NCI-H69 (cell line): ENCODE measurements at regions not wholly inside any gene's neighbourhood (a gene's known extent, or its start where the extent isn't known, plus 50 kb on each side); places are given as distances from the start of the nearest gene placed in this dataset.
"Not testable (repeated sequence)": the region's sequence is repeated elsewhere in the genome, so short reads cannot be mapped to it uniquely, and the experiment has no call there.

Source experiments
- DNase-seq: peaks from one replicate; lab custom pipeline; 2025; lab: John Stamatoyannopoulos, UW

DNA sequence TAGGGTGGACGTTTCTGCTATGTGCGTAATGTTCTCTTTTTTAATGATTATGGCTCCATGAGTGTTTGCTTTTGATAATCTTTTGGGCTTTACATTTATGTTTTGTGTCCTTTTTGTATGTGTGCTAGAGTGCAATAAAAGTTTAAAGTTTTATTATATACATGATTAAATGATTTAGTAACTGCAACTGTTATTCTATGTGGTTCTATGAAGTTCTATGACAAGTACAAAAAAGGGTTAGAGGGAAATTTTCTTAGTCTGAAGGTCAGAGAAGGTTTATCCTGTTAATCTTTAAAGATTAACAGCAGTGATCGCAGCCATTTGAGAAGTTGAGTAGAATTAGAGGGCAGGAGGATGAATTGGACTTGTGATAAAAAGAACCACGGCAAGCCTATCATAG is 386.4 kb upstream of the CHRM3 start:
- no peak for DNase-seq

GRCh38 chr1:238998577-238998976 is 387.8 kb upstream of the CHRM3 start:
- no peak for DNase-seq

DNA sequence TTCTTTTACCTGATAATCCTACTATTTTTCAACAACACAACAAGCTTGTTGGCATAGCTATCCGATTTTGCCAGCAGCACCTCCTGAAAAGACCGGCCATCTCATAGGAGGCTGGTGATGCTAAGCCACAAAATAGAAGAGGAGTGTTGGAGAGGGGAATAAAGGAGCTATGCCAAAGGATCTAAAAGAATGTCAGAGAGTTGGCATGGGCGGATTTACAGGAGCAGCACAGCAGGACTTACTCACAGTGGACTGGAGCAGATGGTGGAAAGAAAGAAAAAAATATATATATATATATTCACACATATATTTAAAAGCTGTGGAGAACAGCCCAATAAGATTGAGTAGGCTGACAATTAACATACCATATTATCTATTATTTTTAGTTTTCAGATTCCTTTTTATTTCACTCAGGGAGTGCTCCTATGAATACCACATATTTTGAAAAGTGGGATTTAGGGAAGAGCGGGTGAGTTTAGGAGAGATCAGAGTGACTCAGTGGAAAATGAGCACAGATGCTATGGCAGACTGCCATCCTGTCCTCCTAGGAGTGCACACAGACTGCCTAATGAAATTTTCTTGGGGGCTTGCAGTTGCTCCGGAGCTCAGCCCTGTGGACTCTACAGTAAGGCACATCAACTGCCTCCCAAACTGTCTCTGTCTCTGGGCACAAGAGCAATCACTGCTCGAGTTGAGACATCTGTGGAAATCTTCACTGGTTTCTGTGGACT is 394.4 kb upstream of the CHRM3 start:
- no peak for DNase-seq

DNA sequence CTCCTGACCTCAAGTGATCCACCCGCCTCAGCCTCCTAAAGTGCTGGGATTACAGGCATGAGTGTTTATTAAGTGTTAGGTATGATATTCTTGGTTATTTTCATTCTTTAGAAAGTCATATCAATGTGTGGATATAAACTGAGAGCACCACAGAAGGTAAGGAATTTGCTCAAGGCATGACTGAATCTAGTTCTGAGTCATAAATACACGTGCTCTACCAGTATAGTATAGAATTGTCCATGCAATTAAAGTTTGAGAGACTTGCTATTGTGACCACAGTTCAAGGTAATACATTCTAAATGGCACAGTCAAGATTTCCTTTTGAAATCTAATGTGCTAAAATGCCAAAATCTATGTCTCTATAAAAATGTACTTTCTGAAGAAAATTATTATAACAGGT is 401.1 kb upstream of the CHRM3 start:
- DNase-seq = no peak

DNA sequence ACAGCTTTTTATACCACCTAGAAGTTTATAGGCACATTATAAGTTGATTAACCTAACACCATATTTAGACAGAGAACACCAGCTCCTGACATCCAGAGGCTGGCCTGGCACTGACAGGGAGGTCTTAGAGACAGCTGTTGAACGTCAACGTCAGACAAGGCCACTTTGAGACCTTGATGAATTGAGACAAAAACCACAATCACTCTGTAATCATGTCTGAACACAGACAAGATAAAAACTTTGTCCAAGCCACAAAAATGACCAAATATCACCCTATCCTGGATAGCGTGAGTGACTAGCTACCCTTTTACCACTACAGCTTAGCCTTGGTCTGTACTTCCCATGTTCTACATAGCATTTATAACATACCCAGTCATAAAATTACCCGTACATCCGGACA is 403.6 kb upstream of the CHRM3 start:
- no peak for DNase-seq

- DNase-seq = no peak
Observed at GRCh38 chr1:238981317-238981933, 404.9 kb upstream of the CHRM3 start.

DNA sequence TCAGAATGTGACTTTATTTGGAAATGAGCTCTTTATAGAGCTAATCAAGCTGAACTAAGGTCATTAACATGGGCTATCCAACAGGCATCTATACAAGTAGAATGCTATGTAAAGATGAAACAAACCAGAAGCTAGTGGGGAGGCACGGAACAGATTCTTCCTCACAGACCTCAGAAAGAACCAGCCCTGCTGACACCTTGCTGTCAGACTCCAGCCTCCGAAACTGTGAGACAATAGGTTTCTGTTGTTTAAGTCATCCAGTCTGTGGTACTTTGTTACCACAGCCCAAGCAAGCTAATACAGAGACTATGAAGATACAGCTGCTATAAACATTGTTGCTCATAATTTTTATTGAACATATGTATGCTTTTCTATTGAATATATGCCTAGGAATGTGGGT is 406.3 kb upstream of the CHRM3 start:
- no peak for DNase-seq

DNA sequence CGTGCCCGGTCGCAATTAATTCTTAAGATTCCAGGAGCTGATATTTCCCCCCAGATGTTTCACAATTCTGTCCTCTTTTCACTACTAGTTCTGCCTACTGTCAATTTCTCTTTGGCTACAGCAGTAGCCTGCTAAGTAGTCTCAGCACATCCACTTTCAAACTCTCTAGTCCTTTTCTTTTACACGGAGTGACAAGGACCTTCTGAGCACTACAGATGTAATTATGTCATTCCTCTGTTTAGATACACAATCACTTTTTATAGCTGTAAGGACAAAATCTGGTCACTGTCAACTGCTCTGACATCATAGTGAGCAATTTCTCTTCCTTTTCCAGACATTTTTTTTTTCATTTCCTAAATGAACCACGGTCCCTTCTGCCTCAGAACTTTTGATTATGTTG is 421.7 kb upstream of the CHRM3 start:
- DNase-seq = no peak

GRCh38 chr1:238962941-238963340 is 423.4 kb upstream of the CHRM3 start:
- no peak for DNase-seq

- DNase-seq = peak; percentile 16
Observed at GRCh38 chr1:238961790-238962189, 424.6 kb upstream of the CHRM3 start.

DNA sequence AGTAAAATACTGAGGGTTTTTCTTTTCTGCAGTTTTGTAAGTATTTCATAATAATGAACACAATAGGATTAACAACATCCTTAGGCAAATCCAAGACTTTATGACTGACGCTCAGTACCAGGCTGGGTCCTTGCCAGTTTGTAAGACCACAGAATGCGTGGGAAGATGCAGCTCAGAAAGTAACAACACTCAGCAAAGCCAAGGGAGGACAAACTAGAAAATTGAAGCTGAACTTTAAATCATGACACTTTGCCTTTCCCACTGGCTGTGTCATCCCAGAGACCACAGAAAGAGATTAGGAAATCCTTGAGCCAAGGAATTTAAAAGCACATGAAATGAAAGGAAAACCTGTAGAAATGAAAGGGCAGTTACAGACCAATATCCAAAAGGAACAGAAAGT is 426.3 kb upstream of the CHRM3 start:
- no peak for DNase-seq

DNA sequence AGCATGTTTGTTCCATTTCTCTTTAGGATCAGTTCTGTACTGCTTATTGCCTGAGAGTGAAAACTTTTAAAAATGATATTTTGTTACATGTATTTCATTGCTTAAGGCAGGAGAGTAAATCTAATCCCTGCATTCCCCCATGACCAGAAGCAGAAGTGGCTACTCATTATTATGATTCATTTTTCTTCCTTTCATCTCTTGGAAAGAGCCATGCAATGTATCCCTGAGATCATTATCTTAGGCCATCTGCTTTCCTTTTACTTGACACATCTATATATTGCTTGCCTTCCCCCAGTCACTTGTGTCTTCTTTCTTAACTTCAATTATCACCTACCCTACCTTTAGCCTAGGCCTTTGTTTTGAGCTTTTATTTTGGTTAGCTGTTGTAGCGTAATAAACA is 430.4 kb upstream of the CHRM3 start:
- no peak for DNase-seq

GRCh38 chr1:238954865-238955264 is 431.5 kb upstream of the CHRM3 start:
- DNase-seq = no peak

DNA sequence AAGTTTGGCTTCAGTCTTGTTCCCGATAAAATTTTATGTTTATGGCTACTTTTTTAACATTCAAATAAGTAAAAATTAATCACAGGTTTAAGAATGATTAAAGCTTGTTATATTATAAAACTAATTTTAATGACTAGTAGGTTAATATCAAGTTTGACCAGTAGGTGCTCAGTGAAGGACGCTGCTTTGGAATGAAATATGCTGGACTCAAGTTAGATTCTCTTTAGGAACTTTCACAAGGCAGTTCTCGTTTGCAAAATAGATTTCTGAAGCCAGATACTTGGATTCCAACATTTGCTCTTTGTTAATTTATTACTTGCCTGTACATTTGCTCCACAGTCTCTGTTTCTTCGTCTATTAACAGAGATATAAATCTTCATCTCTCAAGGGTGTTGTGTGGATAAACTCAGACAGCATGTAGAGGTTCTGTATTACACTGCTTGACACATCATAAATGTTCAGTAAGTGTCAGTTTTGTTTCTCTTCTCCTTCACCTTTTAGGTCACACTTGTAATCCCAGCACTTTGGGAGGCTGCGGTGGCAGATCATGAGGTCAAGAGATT is 432.8 kb upstream of the CHRM3 start:
- DNase-seq = no peak

DNA sequence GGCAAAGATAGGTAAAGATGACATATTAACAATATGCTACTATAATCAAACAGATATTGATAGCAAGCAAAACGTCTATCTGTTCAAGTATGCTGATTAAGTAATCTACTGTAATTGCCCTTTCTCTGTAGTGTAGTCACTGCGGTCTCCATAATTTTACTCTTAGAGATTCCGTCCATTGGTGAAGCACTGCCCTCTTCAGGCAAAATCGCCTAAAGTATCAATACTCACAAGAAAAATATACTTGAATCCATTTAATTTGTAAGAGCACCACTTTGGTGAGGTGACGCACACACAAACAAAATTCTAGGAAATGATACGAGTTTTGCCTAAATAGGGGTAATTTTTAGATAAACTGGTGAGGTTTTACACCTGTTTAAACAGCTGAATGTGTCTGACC is 434.6 kb upstream of the CHRM3 start:
- DNase-seq = peak; percentile 42

GRCh38 chr1:238950784-238951183 is 435.6 kb upstream of the CHRM3 start:
- DNase-seq = no peak

- no peak for DNase-seq
Observed at GRCh38 chr1:238950017-238950416, 436.4 kb upstream of the CHRM3 start.

GRCh38 chr1:238944028-238944427 is 442.3 kb upstream of the CHRM3 start:
- DNase-seq = no peak

GRCh38 chr1:238927899-238928298 is 458.5 kb upstream of the CHRM3 start:
- no peak for DNase-seq

GRCh38 chr1:238916828-238917227 is 469.5 kb upstream of the CHRM3 start:
- no peak for DNase-seq

GRCh38 chr1:238914346-238914745 is 472.0 kb upstream of the CHRM3 start:
- no peak for DNase-seq

DNA sequence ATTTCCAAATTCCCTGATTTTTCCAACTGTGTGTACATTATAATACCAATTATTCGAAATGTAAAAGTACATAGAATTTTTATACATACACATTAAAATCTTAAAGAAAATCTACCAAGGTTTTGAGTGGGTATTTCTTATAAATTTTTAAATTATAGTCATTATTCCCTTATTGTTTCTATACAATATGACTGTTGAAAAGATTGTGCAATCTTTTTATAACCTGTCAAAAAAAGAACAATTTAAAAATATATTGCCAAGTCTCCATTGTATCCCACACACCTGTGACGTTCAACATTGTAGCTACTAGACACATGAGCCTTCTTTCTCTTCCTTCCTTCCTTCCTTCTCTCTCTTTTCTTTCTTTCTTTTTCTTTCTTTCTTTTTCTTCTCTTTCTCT is 473.2 kb upstream of the CHRM3 start:
- DNase-seq = no peak

DNA sequence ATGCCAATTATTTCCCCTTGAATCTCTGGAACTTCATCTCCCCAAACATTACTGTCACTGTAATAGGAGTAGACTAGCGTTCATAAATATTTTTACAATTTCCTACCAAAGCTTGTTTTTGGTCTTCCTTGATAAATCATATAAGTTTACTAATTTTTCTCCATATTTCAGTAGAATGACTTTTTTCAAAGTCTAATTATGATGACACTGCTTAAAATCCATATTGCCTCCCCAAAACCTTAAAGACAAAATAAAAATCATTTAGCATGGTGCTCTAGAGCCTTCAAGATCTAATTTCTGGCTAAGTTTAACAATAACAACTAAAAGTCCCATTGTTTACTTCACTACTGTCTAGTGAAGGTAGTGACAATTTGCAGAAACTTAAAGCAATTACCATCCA is 474.2 kb upstream of the CHRM3 start:
- DNase-seq = no peak

- DNase-seq = not testable (repeated sequence)
Observed at GRCh38 chr1:238902752-238903151, 483.6 kb upstream of the CHRM3 start.
